ENCODE measurements at regions not wholly inside any gene's neighbourhood (a gene's known extent, or its start where the extent isn't known, plus 50 kb on each side); places are given as distances from the start of the nearest gene placed in this dataset.

DNA sequence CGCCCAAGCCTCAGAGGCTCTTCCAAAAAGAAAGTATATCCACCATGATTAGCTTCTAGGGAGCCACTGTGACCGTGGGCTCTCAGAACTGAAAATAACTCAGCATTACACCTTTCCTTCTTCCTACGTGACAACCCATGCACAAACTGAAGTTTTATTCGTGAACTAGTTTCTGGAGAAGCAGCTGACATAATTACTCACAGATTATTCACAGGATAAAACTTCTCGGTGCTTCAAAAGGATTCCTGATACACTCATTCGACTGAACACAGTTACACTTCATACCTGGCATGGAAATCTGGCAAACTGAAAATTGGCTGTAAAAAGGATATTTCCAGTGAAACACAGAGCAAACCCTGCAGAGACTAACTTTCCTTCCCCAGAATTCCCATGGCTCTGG lies 139.2 kb upstream of the PTER start:
- no peaks in the 10 kb centered on the region for H3K36me3 ChIP-seq (ENCODE audit: control insufficient read depth, insufficient read depth, low read length)
- no peaks in the 10 kb centered on the region for H3K4me1 ChIP-seq
- H3K27me3 ChIP-seq (replicated peaks; ENCODE audit: control insufficient read depth, insufficient read depth, low read length): no peaks in the 10 kb centered on the region; the same call in 1 of the 2 replicates
- no TSS peak for BruUV-seq (replicated peaks)
- Mint-ChIP-seq H3K36me3 (ENCODE audit: insufficient read depth, unreplicated experiment) (no peaks in the 10 kb centered on the region), H3K27ac (ENCODE audit: unreplicated experiment) (no peak overlapping the region), H3K27me3 (ENCODE audit: insufficient read depth, unreplicated experiment) (peaks cover 12% of the 10 kb centered on the region), H3K4me3 (ENCODE audit: unreplicated experiment) (no peak overlapping the region), H3K9me3 (ENCODE audit: unreplicated experiment) (no peaks in the 10 kb centered on the region), H3K4me1 (ENCODE audit: low read depth, unreplicated experiment) (no peaks in the 10 kb centered on the region)
- intact Hi-C loops (cut with micrococcal nuclease; ENCODE audit: unreplicated experiment): no loop called here
- H3K4me3 ChIP-seq (ENCODE audit: low read depth, low read length): no peak overlapping the region
- H3K9me3 ChIP-seq: no peaks in the 10 kb centered on the region
- ChIA-PET POLR2A (no interaction called here), CTCF (no interaction called here)
- DNase-seq: no peak
- TF ChIP-seq, protein P1, sequence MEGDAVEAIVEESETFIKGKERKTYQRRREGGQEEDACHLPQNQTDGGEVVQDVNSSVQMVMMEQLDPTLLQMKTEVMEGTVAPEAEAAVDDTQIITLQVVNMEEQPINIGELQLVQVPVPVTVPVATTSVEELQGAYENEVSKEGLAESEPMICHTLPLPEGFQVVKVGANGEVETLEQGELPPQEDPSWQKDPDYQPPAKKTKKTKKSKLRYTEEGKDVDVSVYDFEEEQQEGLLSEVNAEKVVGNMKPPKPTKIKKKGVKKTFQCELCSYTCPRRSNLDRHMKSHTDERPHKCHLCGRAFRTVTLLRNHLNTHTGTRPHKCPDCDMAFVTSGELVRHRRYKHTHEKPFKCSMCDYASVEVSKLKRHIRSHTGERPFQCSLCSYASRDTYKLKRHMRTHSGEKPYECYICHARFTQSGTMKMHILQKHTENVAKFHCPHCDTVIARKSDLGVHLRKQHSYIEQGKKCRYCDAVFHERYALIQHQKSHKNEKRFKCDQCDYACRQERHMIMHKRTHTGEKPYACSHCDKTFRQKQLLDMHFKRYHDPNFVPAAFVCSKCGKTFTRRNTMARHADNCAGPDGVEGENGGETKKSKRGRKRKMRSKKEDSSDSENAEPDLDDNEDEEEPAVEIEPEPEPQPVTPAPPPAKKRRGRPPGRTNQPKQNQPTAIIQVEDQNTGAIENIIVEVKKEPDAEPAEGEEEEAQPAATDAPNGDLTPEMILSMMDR (IDR thresholded peaks at IDR 0.05; ENCODE audit: insufficient read depth in 1 of 2, low read depth in 1 of 2, low read length in 1 of 2, severe bottlenecking in 1 of 2, unreplicated experiment in 1 of 2): no peak

DNA sequence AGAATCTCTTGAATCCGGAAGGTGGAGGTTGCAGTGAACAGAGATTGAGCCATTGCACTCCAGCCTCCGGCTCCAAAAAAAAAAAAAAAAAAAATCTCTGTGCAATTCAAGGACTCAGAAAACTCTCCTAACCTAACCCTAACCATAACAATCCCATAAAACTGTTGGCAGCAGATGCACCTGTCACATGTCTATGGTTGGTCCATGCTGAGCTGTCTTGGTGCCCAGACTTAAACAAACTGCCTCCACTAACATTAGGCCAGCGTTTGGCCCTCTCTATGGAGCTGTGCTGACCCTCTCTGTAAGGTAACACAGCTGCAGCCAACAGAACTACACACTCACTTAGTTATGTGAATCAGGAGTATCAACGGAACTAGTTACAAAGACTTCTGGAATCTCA lies 132.5 kb upstream of the PTER start:
- TF ChIP-seq, protein P1 (IDR thresholded peaks at IDR 0.05; ENCODE audit: insufficient read depth in 1 of 2, low read depth in 1 of 2, low read length in 1 of 2, severe bottlenecking in 1 of 2, unreplicated experiment in 1 of 2): no peak
- Mint-ChIP-seq H3K9me3 (ENCODE audit: unreplicated experiment) (peaks cover 10% of the 10 kb centered on the region), H3K4me1 (ENCODE audit: low read depth, unreplicated experiment) (no peaks in the 10 kb centered on the region), H3K27ac (ENCODE audit: unreplicated experiment) (no peak overlapping the region), H3K27me3 (ENCODE audit: insufficient read depth, unreplicated experiment) (peaks cover 3% of the 10 kb centered on the region), H3K4me3 (ENCODE audit: unreplicated experiment) (no peak overlapping the region), H3K36me3 (ENCODE audit: insufficient read depth, unreplicated experiment) (no peaks in the 10 kb centered on the region)
- Histone ChIP-seq H3K27me3 (replicated peaks; ENCODE audit: control insufficient read depth, insufficient read depth, low read length) (no peaks in the 10 kb centered on the region), H3K9me3 (no peaks in the 10 kb centered on the region), H3K4me3 (ENCODE audit: low read depth, low read length) (no peak overlapping the region), H3K4me1 (no peaks in the 10 kb centered on the region), H3K36me3 (ENCODE audit: control insufficient read depth, insufficient read depth, low read length) (no peaks in the 10 kb centered on the region)
- POLR2A ChIA-PET: no interaction called here
- BruUV-seq (replicated peaks): no TSS peak
- intact Hi-C loops (cut with micrococcal nuclease; ENCODE audit: unreplicated experiment): no loop called here
- no peak for DNase-seq
- CTCF ChIA-PET: interaction anchor here (0.7 kb wide), 1 partner anchor 53 kb away, joined by 4 read pairs; no protein-coding TSS in a partner anchor

DNA sequence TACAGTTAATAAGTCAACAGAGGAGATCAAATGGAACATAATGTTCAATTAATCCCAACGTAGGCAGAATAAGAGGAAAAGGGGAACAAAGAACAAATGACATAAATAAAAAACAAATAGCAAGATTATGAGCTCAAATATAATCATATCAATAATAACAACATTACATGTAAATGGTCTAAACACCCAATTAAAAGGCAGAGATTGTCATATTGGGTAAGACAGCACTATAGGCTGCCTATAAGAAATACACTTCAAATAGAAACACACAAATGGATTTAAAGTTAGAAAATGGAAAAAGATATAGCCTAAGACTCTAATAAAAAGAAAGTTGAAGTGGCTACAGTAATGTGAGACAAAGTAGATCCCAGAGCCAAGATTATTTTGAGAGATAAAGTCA lies 126.4 kb upstream of the PTER start:
- Histone ChIP-seq H3K4me1 (no peaks in the 10 kb centered on the region), H3K27me3 (replicated peaks; ENCODE audit: control insufficient read depth, insufficient read depth, low read length) (no peaks in the 10 kb centered on the region), H3K36me3 (ENCODE audit: control insufficient read depth, insufficient read depth, low read length) (no peaks in the 10 kb centered on the region), H3K9me3 (peaks cover 7% of the 10 kb centered on the region; the same call in 1 of the 2 replicates), H3K4me3 (ENCODE audit: low read depth, low read length) (no peak overlapping the region)
- H3K4me1 Mint-ChIP-seq (ENCODE audit: low read depth, unreplicated experiment): no peaks in the 10 kb centered on the region
- ChIA-PET POLR2A (no interaction called here), CTCF (no interaction called here)
- BruUV-seq (replicated peaks): no TSS peak
- peaks cover 27% of the 10 kb centered on the region for H3K9me3 Mint-ChIP-seq (ENCODE audit: unreplicated experiment)
- H3K27me3 Mint-ChIP-seq (ENCODE audit: insufficient read depth, unreplicated experiment): no peaks in the 10 kb centered on the region
- DNase-seq: no peak
- H3K36me3 Mint-ChIP-seq (ENCODE audit: insufficient read depth, unreplicated experiment): no peaks in the 10 kb centered on the region
- intact Hi-C loops (cut with micrococcal nuclease; ENCODE audit: unreplicated experiment): loop anchor here (10.0 kb wide), 1 partner anchor 464 kb away; no protein-coding TSS in a partner anchor
- TF ChIP-seq, protein P1 (IDR thresholded peaks at IDR 0.05; ENCODE audit: insufficient read depth in 1 of 2, low read depth in 1 of 2, low read length in 1 of 2, severe bottlenecking in 1 of 2, unreplicated experiment in 1 of 2): no peak
- H3K4me3 Mint-ChIP-seq (ENCODE audit: unreplicated experiment): no peak overlapping the region
- H3K27ac Mint-ChIP-seq (ENCODE audit: unreplicated experiment): no peak overlapping the region

Data from Caco-2 (cell line).